ENCODE measurements at regions not wholly inside any gene's neighbourhood (a gene's known extent, or its start where the extent isn't known, plus 50 kb on each side); places are given as distances from the start of the nearest gene placed in this dataset.

DNA sequence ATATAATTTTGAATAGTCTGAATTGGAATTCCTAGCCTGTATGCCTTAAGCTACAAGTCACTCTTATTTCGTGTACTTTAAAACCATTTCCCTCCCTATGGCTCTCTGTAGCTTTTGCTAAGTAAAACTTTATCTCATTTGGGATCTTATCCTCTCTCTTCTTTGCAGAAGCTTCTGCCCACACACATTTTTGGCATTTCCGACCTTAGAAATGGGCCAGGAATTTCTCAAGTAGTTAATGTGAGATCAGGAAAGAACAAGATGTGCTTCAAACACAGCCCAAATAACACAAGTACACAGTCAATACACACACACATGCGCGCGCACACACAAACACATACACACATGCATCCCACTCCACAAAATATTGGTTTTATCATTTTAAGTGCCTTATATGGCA is 931.0 kb upstream of the MIR17HG start:
- no peak overlapping the region for H3K18ac ChIP-seq (ENCODE audit: low read depth, low read length)
- H3K56ac ChIP-seq (ENCODE audit: extremely low read depth, insufficient read depth, low read length) = no peak overlapping the region
- H3K23ac ChIP-seq (ENCODE audit: low read depth, low read length) = no peak overlapping the region
- no peaks in the 10 kb centered on the region for H3K36me3 ChIP-seq (ENCODE audit: control insufficient read depth, insufficient read depth, low read length)
- no peak overlapping the region for H3K4me2 ChIP-seq (ENCODE audit: low read depth, low read length)
- dilution Hi-C loops (cut with HindIII; ENCODE audit: low sequenced_read_pairs, unreplicated experiment) (no loop called here), in situ Hi-C loops (cut with MboI; ENCODE audit: low sequenced_read_pairs) (no loop called here), intact Hi-C loops (cut with micrococcal nuclease) (no loop called here)
- no peaks in the 10 kb centered on the region for H3K27me3 ChIP-seq (ENCODE audit: control insufficient read depth, insufficient read depth, low read length)
- BruUV-seq (replicated peaks) = no TSS peak
- peak; percentile 43 for DNase-seq
- H2BK15ac ChIP-seq (ENCODE audit: low read depth, low read length) = no peak overlapping the region
- no peak overlapping the region for H2AK5ac ChIP-seq (ENCODE audit: low read depth, low read length)
- no CpG with 5 or more reads among the region's 5 CpGs for WGBS, 2 experiments (ENCODE audit: extremely low coverage in 2 of 2, insufficient read length in 1 of 2)
- H4K20me1 ChIP-seq (ENCODE audit: insufficient read depth, low read length) = no peaks in the 10 kb centered on the region
- no peak overlapping the region for H2AK9ac ChIP-seq (replicated peaks; ENCODE audit: low read depth, low read length, poor library complexity)
- H3K14ac ChIP-seq (replicated peaks; ENCODE audit: low read depth, low read length) = no peak overlapping the region
- H3K27ac ChIP-seq (ENCODE audit: insufficient read depth, low read length) = no peak overlapping the region
- H3K9me1 ChIP-seq (ENCODE audit: insufficient read depth, low read length) = no peaks in the 10 kb centered on the region
- H3K4ac ChIP-seq (ENCODE audit: low read depth, low read length) = no peak overlapping the region
- H3K4me1 ChIP-seq (ENCODE audit: control insufficient read depth, insufficient read depth, low read length) = peaks cover 5% of the 10 kb centered on the region; the same call in 1 of the 2 replicates
- H3K9me3 ChIP-seq (ENCODE audit: control insufficient read depth, insufficient read depth, low read length) = no peaks in the 10 kb centered on the region
- no peaks in the 10 kb centered on the region for H3K79me1 ChIP-seq (ENCODE audit: low read depth in 1 of 2, low read length in 2 of 2)
- H3K4me3 ChIP-seq (ENCODE audit: insufficient read depth, low read depth, low read length) = no peak overlapping the region
- no peak overlapping the region for H2BK20ac ChIP-seq (ENCODE audit: low read depth, low read length)
- no peak overlapping the region for H2BK120ac ChIP-seq (ENCODE audit: low read depth, low read length)
- TF ChIP-seq CEBPB (IDR thresholded peaks at IDR 0.05; ENCODE audit: low read depth, low read length) = no peak
- H3K9ac ChIP-seq (ENCODE audit: low read depth, low read length) = no peak overlapping the region
- ATAC-seq (ENCODE audit: low read depth) = peak; percentile 53
- H2AFZ ChIP-seq (replicated peaks; ENCODE audit: low read length, poor library complexity) = no peak overlapping the region
- H4K91ac ChIP-seq (ENCODE audit: insufficient read depth, low read depth, low read length) = no peak overlapping the region
- H4K8ac ChIP-seq (ENCODE audit: low read depth in 2 of 2, low read length in 2 of 2) = no peak overlapping the region
- no peak overlapping the region for H4K5ac ChIP-seq (ENCODE audit: low read depth, low read length)
- POLR2A ChIA-PET (ENCODE audit: unreplicated experiment) = no interaction called here
- no peak overlapping the region for H2BK5ac ChIP-seq (ENCODE audit: low read depth, low read length, poor library complexity, severe bottlenecking)
- CTCF ChIA-PET = no interaction called here

All from IMR-90 (cell line).